Stomach (tissue), 8 donors: ENCODE measurements at regions not wholly inside any gene's neighbourhood (a gene's known extent, or its start where the extent isn't known, plus 50 kb on each side); places are given as distances from the start of the nearest gene placed in this dataset.

Source experiments
- DNase-seq, 2 donors: peaks; one replicate each; pipeline versions ENCODE4 v3.0.0 to v3.0.0-alpha.2; 2013 to 2019
- H3K27ac ChIP-seq, 5 donors: fragments of 200-600 bp in 4 of 5; sonication (generic) in 4 of 5; one replicate each; pipeline ENCODE4 v1.5.1; 2013 to 2019; ENCODE audit warnings: mild to moderate bottlenecking in 1 of 5, moderate library complexity in 1 of 5
- H3K27me3 ChIP-seq, 3 donors: fragments of 200-600 bp; sonication (generic); one replicate each; pipeline ENCODE4 v1.5.1; 2017 to 2019; ENCODE audit warnings: mixed run types in 1 of 3
- H3K36me3 ChIP-seq, 4 donors: fragments of 200-600 bp; sonication (generic); 1 replicate in 3 of 4; 2 replicates in 1 of 4; pipeline ENCODE4 v1.5.1; 2016 to 2019
- H3K4me1 ChIP-seq, 4 donors: fragments of 200-600 bp; sonication (generic); one replicate each; pipeline ENCODE4 v1.5.1; 2016 to 2019
- H3K4me3 ChIP-seq, 4 donors: fragments of 200-600 bp; sonication (generic) in 3 of 4; one replicate each; pipeline ENCODE4 v1.5.1; 2016 to 2019; ENCODE audit warnings: mild to moderate bottlenecking in 1 of 4
- H3K9me3 ChIP-seq, 4 donors: fragments of 200-600 bp; sonication (generic); one replicate each; pipeline ENCODE4 v1.5.1; 2016 to 2019
- CTCF ChIP-seq, 7 experiments: fragments of 450-650 bp in 4 of 7; fragments of 200-600 bp in 3 of 7; sonication (generic) in 3 of 7; IDR thresholded peaks; one replicate each; pipeline ENCODE4 v1.5.1; 2016 to 2019; ENCODE audit warnings: antibody characterized with exemption in 7 of 7, control low read depth in 2 of 7, mild to moderate bottlenecking in 1 of 7
- EP300 ChIP-seq: sonication (generic); formaldehyde crosslinking; IDR thresholded peaks from one replicate; pipeline ENCODE4 v1.6.1; 2017; ENCODE audit warnings: antibody characterized with exemption
- POLR2A ChIP-seq, 4 donors: fragments of 450-650 bp; IDR thresholded peaks; one replicate each; pipeline ENCODE4 v1.6.1; 2016; ENCODE audit warnings: antibody characterized with exemption in 4 of 4, control low read depth in 2 of 4, mild to moderate bottlenecking in 1 of 4, moderate library complexity in 1 of 4
- POLR2AphosphoS5 ChIP-seq, 3 donors: sonication (generic); formaldehyde crosslinking; IDR thresholded peaks; one replicate each; pipeline ENCODE4 v1.6.1; 2016; ENCODE audit warnings: antibody characterized with exemption in 3 of 3
- WGBS, 5 donors: extraction: QIAGEN DNeasy Blood & Tissue Kit in 3 of 5; methylation state at CpG; one replicate each; pipeline versions ENCODE4 v1.1.5 to v1.1.7; 2013 to 2018; 5-methylcytosine and 5-hydroxymethylcytosine counted together
- intact Hi-C: fragments of 100-400 bp; cut with DNase I; formaldehyde crosslinking; loops from one replicate; pipeline ENCODE4 v1.15.1; 2023; ENCODE audit warnings: low total_unique reads
- donor health status: healthy with polysubstance abuse.
- donor health status: Bipolar disorder and iron deficiency.
- donor health status: healthy.

DNA sequence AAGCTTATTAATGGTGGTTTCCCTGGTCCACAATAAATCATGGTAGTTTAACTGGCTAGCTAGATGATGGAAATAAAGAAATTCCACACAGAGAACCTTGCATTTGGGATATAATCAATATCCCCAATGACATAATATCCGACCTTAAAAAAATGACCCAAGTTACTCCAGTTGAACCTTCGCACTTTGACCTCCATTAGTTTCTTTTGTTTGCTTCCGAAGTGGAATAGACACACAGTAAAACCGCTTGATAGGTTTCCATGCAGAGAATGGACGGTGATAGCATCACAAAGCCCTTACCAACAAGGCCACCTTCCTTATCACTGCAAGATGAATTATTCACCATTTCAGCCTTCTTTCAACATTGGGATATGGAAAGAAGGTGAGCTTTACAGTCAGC, 1966.1 kb upstream of the CELF4 start:
- H3K27ac ChIP-seq: no peak overlapping the region
- H3K4me1 ChIP-seq: no peaks in the 10 kb centered on the region
- WGBS, 5 donors: 66 to 85% (median 76%) methylated on average over 5 of the region's 5 CpGs
- intact Hi-C loops: no loop called here
- H3K4me3 ChIP-seq: no peak overlapping the region
- no peak for DNase-seq
- no peaks in the 10 kb centered on the region for H3K9me3 ChIP-seq
- TF ChIP-seq EP300 (no peak), POLR2A (IDR thresholded peaks at IDR 0.05) (no peak)
- H3K36me3 ChIP-seq: no peaks in the 10 kb centered on the region
- no peaks in the 10 kb centered on the region for H3K27me3 ChIP-seq

- intact Hi-C loops: no loop called here
- no peak for DNase-seq
- Histone ChIP-seq H3K27ac (no peak overlapping the region), H3K4me3 (no peak overlapping the region), H3K9me3 (no peaks in the 10 kb centered on the region), H3K4me1 (no peaks in the 10 kb centered on the region), H3K27me3 (no peaks in the 10 kb centered on the region), H3K36me3 (no peaks in the 10 kb centered on the region)
- WGBS, 5 donors: 92 to 97% (median 96%) methylated on average over 12 of the region's 12 CpGs
- no peak for TF ChIP-seq CTCF (IDR thresholded peaks at IDR 0.05)
- TF ChIP-seq POLR2AphosphoS5 (IDR thresholded peaks at IDR 0.05): no peak
- TF ChIP-seq EP300: no peak
- TF ChIP-seq POLR2A (IDR thresholded peaks at IDR 0.05): no peak
Measured at GRCh38 chr18:39529358-39529757, 1963.8 kb upstream of the CELF4 start.

- intact Hi-C loops: no loop called here
- no peaks in the 10 kb centered on the region for H3K4me1 ChIP-seq
- H3K9me3 ChIP-seq: no peaks in the 10 kb centered on the region
- TF ChIP-seq POLR2AphosphoS5 (IDR thresholded peaks at IDR 0.05) (no peak), EP300 (no peak), POLR2A (IDR thresholded peaks at IDR 0.05) (no peak), CTCF (IDR thresholded peaks at IDR 0.05) (no peak)
- DNase-seq: no peak
- 19 to 50% (median 40%) methylated on average over 1 of the region's 1 CpG for WGBS, 5 donors
- H3K36me3 ChIP-seq: no peaks in the 10 kb centered on the region
- no peak overlapping the region for H3K4me3 ChIP-seq
- H3K27ac ChIP-seq: no peak overlapping the region
- H3K27me3 ChIP-seq: no peaks in the 10 kb centered on the region
Measured at GRCh38 chr18:39527465-39527864, 1961.9 kb upstream of the CELF4 start.

DNA sequence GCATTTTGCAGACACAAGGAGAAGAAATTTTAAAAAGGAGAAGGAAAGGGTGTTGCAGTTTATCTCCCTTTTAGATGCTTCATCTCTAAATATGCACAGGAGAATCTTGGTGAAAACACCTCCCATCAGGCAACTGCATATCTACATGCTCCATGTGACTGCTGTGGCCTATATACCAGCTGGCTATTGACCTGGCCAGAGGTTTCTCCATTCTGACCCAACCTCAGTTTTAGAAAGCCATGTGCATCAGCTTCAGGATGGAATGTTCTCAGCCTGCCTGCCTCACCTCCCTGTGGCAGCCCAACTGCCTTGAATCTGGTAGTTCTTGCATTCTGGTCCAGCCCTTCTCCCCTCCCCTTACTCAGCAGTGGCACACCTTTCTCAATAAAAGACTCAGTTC, 1958.8 kb upstream of the CELF4 start:
- TF ChIP-seq POLR2AphosphoS5 (IDR thresholded peaks at IDR 0.05) (no peak), CTCF (IDR thresholded peaks at IDR 0.05) (no peak), POLR2A (IDR thresholded peaks at IDR 0.05) (no peak), EP300 (no peak)
- Histone ChIP-seq H3K27ac (no peak overlapping the region), H3K27me3 (no peaks in the 10 kb centered on the region), H3K36me3 (no peaks in the 10 kb centered on the region), H3K4me1 (no peaks in the 10 kb centered on the region), H3K4me3 (no peak overlapping the region), H3K9me3 (no peaks in the 10 kb centered on the region)
- no peak for DNase-seq
- intact Hi-C loops: no loop called here

- H3K27ac ChIP-seq: no peak overlapping the region
- intact Hi-C loops: no loop called here
- no peaks in the 10 kb centered on the region for H3K4me1 ChIP-seq
- 66 to 85% (median 81%) methylated on average over 1 of the region's 1 CpG for WGBS, 5 donors
- H3K9me3 ChIP-seq: no peaks in the 10 kb centered on the region
- TF ChIP-seq CTCF (IDR thresholded peaks at IDR 0.05) (no peak), POLR2AphosphoS5 (IDR thresholded peaks at IDR 0.05) (no peak)
- no peaks in the 10 kb centered on the region for H3K36me3 ChIP-seq
- no peak overlapping the region for H3K4me3 ChIP-seq
- H3K27me3 ChIP-seq: no peaks in the 10 kb centered on the region
- DNase-seq: peak in 1 of 2 donors; percentile 5
Measured at GRCh38 chr18:39523281-39523680, 1957.7 kb upstream of the CELF4 start.
